ENCODE measurements at regions not wholly inside any gene's neighbourhood (a gene's known extent, or its start where the extent isn't known, plus 50 kb on each side); places are given as distances from the start of the nearest gene placed in this dataset.
A peak's percentile ranks its signal among the peaks of the same experiment; 100 is the strongest.

- DNase-seq (ENCODE audit: low read depth in 1 of 2, low spot score in 2 of 2) = no peak
- H3K79me1 ChIP-seq (ENCODE audit: low read depth, low read length) = no peaks in the 10 kb centered on the region
- no peak overlapping the region for H3K4ac ChIP-seq (replicated peaks; ENCODE audit: insufficient read length, low read depth, low read length)
- H3K4me1 ChIP-seq (replicated peaks in 1 of 4; ENCODE audit: control insufficient read depth in 3 of 4, insufficient read depth in 4 of 4, low read length in 3 of 4) = no peaks in the 10 kb centered on the region; a peak in 1 of 7 replicates
- peak overlapping the region; percentile 40; the same call in 1 of the 2 replicates for H2AFZ ChIP-seq (ENCODE audit: low read length)
- no peak overlapping the region for H3K18ac ChIP-seq (ENCODE audit: extremely low read depth, low read length)
- H3K79me2 ChIP-seq (ENCODE audit: control insufficient read depth in 1 of 2, insufficient read depth in 2 of 2, low read length in 2 of 2) = no peaks in the 10 kb centered on the region
- H3K23ac ChIP-seq (ENCODE audit: insufficient read length) = no peak overlapping the region
- H4K8ac ChIP-seq (ENCODE audit: extremely low read depth, insufficient read depth, low read length) = no peak overlapping the region
- H2BK20ac ChIP-seq (ENCODE audit: low read length) = 0 out of 2 replicates have a peak overlapping the region, but pooled peaks have one; percentile 17
- H2BK5ac ChIP-seq (ENCODE audit: low read depth, low read length) = no peak overlapping the region
- FAIRE-seq = no peak
- H3K27ac ChIP-seq (ENCODE audit: low read depth, low read length) = no peak overlapping the region
- H3K4me3 ChIP-seq (ENCODE audit: extremely low read depth in 1 of 4, insufficient read depth in 2 of 4, low read depth in 3 of 4, low read length in 4 of 4) = no peak overlapping the region
- no peak overlapping the region for H4K5ac ChIP-seq (ENCODE audit: insufficient read length, low read depth, low read length)
- no peaks in the 10 kb centered on the region for H4K20me1 ChIP-seq (replicated peaks in 1 of 2; ENCODE audit: control insufficient read depth in 1 of 2, insufficient read depth in 2 of 2, low read length in 2 of 2)
- H3K27me3 ChIP-seq (replicated peaks in 1 of 4; ENCODE audit: control insufficient read depth in 3 of 4, extremely low read depth in 1 of 4, insufficient read depth in 3 of 4, low read length in 3 of 4) = no peaks in the 10 kb centered on the region
- no peak overlapping the region for H2BK12ac ChIP-seq (ENCODE audit: low read depth, low read length)
- H3K56ac ChIP-seq (replicated peaks; ENCODE audit: insufficient read length, low read depth, low read length) = no peak overlapping the region
- no peak overlapping the region for H4K91ac ChIP-seq (replicated peaks; ENCODE audit: insufficient read length, low read length)
- no peaks in the 10 kb centered on the region for H3K23me2 ChIP-seq (ENCODE audit: low read depth, low read length)
- ChIA-PET CTCF (ENCODE audit: partially characterized antibody) (interaction anchor here (1.0 to 1.1 kb wide), 2 partner anchors 22 to 31 kb away, joined by 3 to 4 read pairs; no protein-coding TSS in a partner anchor), POLR2A (ENCODE audit: partially characterized antibody) (no interaction called here)
- no peak overlapping the region for H3K14ac ChIP-seq (ENCODE audit: insufficient read length)
- no peak overlapping the region for H2BK120ac ChIP-seq (replicated peaks; ENCODE audit: low read depth, low read length)
- H3K4me2 ChIP-seq (ENCODE audit: insufficient read depth in 1 of 2, low read depth in 2 of 2, low read length in 2 of 2) = no peak overlapping the region
- 93% methylated on average over 5 of the region's 5 CpGs; no CpG with 5 or more reads in 1 of the 2 experiments for WGBS, 2 experiments (ENCODE audit: extremely low coverage in 1 of 2, insufficient coverage in 1 of 2, insufficient read length in 1 of 2, insufficient replicate concordance in 2 of 2, low coverage in 1 of 2, low lambda C conversion rate in 2 of 2, missing lambda C conversion rate in 1 of 2)
- H2AK5ac ChIP-seq (ENCODE audit: low read depth, low read length) = no peak overlapping the region
- H3K9me3 ChIP-seq (ENCODE audit: insufficient read depth in 2 of 2, low read depth in 1 of 2, low read length in 1 of 2) = no peaks in the 10 kb centered on the region
- H2BK15ac ChIP-seq (ENCODE audit: low read length) = no peak overlapping the region
- no peaks in the 10 kb centered on the region for H3K36me3 ChIP-seq (ENCODE audit: control insufficient read depth in 2 of 4, insufficient read depth in 4 of 4, low read length in 3 of 4)
- H3K9ac ChIP-seq (replicated peaks in 1 of 4; ENCODE audit: extremely low read depth in 1 of 4, low read depth in 3 of 4, low read length in 3 of 4) = no peak overlapping the region
- TF ChIP-seq SP1 (IDR thresholded peaks at IDR 0.05; ENCODE audit: low read depth, low read length) (no peak), RAD21 (IDR thresholded peaks at IDR 0.05 in 1 of 2, conservative IDR thresholded peaks at IDR 0.05 in 1 of 2; ENCODE audit: low read depth in 2 of 2, low read length in 2 of 2) (no peak), TAF1 (IDR thresholded peaks at IDR 0.05; ENCODE audit: low read depth, low read length) (no peak), TCF12 (IDR thresholded peaks at IDR 0.05; ENCODE audit: low read depth, low read length) (no peak), ZNF274 (IDR thresholded peaks at IDR 0.05; ENCODE audit: borderline replicate concordance, extremely low read depth, low read length) (no peak), RNF2 (IDR thresholded peaks at IDR 0.05; ENCODE audit: borderline replicate concordance, low read depth, low read length, missing control alignments, poor library complexity, severe bottlenecking) (no peak), SUZ12 (IDR thresholded peaks at IDR 0.05; ENCODE audit: low read length) (no peak), MAX (IDR thresholded peaks at IDR 0.05) (no peak), SIN3A (conservative IDR thresholded peaks at IDR 0.05 in 1 of 2, IDR thresholded peaks at IDR 0.05 in 1 of 2; ENCODE audit: low read depth in 1 of 2, low read length in 2 of 2) (no peak), TAF7 (optimal IDR thresholded peaks at IDR 0.05; ENCODE audit: borderline replicate concordance, low read depth, low read length) (no peak), BACH1 (IDR thresholded peaks at IDR 0.05; ENCODE audit: low read length) (no peak), EZH2 (IDR thresholded peaks at IDR 0.05; ENCODE audit: low read depth, low read length, severe bottlenecking) (no peak)
Observed at GRCh38 chr17:6209829-6210228, 139.7 kb downstream of the WSCD1 start.

Measured in H1 (cell line).